GM10266 (cell line): ENCODE measurements at regions not wholly inside any gene's neighbourhood (a gene's known extent, or its start where the extent isn't known, plus 50 kb on each side); places are given as distances from the start of the nearest gene placed in this dataset.

Source experiments
- DNase-seq: peaks from one replicate; pipeline ENCODE4 v3.0.0; 2012; ENCODE audit errors: extremely low spot score
- TF ChIP-seq, protein P1 (sequence below): IDR thresholded peaks from 2 replicates; pipeline ENCODE4 v1.5.1; 2012; ENCODE audit warnings: mild to moderate bottlenecking, low read depth; ENCODE audit not compliant: control insufficient read depth, insufficient read depth; ENCODE audit errors: missing control alignments

DNA sequence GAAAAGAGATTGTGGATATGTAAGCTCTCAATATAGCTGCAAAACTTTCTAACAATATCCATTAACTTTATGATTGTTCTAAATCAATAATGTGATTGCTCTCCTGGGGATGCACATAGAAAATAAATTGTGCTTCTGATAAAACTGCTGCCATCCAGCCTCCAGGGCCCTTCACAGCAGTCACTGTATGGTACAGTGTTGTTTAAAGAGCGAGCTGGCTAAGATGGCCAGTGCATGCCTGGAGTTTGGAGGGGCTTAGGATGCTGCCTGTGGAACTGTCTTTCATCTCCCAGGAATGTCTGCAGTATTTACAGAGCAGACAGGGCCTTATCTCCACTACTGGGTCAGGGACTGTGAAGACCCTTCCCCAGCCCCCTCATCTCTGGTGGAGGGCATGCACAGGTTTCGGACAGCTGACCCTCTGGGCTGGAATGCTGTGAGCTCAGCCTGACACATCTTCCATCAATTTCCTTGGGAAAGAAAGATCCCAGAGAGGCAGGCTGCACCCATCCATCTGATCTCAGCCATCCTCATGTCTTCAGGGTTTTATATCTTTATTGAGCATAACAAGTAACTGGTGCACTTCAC lies 137.0 kb downstream of the PLPP3 start:
- DNase-seq, result no peak
- TF ChIP-seq, protein P1, sequence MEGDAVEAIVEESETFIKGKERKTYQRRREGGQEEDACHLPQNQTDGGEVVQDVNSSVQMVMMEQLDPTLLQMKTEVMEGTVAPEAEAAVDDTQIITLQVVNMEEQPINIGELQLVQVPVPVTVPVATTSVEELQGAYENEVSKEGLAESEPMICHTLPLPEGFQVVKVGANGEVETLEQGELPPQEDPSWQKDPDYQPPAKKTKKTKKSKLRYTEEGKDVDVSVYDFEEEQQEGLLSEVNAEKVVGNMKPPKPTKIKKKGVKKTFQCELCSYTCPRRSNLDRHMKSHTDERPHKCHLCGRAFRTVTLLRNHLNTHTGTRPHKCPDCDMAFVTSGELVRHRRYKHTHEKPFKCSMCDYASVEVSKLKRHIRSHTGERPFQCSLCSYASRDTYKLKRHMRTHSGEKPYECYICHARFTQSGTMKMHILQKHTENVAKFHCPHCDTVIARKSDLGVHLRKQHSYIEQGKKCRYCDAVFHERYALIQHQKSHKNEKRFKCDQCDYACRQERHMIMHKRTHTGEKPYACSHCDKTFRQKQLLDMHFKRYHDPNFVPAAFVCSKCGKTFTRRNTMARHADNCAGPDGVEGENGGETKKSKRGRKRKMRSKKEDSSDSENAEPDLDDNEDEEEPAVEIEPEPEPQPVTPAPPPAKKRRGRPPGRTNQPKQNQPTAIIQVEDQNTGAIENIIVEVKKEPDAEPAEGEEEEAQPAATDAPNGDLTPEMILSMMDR, result no peak

DNA sequence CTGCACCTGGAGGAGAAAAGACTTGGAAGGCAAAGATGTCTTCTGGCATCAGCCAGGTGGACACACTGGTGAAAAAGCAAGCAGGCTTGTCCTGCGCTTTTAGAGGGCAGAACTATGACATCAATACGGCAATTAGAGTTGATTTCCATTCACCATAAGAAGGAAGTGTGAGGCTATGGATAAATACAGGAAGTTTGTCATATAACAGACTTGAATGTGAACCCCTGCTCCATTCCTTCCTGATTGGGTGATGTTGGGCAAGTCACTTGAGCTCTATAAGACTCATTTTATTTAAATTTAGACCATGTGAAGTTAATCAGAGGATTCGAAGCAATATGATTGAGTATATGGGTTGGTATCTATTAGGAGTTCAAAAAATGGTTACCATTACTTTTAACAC lies 137.8 kb downstream of the PLPP3 start:
- TF ChIP-seq, protein P1, result no peak
- no peak for DNase-seq

DNA sequence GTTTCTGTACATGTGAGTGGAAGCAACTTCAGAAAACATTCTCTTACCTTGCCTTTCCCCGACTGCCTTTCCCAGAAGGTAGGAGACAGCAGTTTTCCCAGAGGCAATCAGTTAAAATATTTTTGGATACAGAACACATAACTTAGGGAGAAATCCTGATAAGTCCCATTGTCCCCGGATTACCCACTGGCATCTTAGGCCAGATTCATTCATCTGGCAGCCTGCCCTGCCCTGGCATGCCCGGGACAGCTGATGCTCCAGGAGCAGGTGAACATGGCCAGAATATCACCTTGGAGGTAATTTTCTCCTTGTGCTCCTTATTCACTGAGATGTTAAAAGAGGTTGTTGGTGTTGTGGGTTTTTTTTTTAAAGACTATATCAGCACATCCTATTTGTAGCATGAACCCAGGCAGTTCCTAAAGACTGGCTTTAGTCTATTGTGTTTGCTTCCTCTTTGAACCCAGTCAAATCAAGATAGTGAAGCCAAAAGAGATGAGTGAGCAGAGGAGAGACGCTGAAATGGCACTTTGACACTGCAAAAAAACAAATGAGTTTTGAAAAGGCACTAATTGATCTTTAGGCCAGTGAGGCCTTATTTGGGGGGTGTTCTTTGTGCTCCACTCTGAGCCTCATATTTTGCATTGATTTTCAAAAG lies 139.6 kb downstream of the PLPP3 start:
- DNase-seq, result no peak
- TF ChIP-seq, protein P1, result no peak

DNA sequence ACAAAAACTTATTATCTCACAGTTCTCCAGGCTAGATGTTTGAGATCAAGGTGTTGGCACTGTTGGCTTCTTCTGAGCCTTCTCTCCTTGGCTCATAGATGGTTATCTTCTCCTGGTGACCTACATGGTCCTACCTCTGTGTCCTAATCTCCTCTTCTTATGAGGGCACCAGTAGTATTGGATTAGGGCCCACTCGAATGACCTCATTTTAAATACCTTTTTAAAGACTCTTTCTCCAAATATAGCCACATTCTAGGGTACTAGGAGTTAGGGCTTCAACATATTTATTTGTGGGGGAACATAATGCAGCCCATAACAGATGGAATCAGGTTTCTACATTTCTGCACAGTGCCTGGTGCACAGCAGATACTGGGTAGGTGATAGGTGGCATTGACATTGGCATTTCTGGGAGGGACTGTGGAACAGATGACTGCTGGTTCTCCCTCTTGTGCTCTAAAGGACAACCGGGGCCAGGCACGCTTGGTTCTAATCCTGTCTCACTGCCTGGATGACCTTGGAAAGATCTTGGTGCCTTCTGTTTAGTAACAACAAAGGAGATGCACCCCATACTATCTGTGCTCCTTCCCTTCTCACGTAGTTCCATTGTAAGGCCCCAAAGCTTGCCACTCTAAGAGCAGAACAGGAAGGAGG lies 140.3 kb downstream of the PLPP3 start:
- TF ChIP-seq, protein P1, result no peak
- no peak for DNase-seq

- TF ChIP-seq, protein P1, result no peak
- no peak for DNase-seq
These were observed 141.4 kb downstream of the PLPP3 start for GRCh38 chr1:56437959-56438358.

GRCh38 chr1:56436912-56437417 lies 142.4 kb downstream of the PLPP3 start:
- no peak for DNase-seq
- TF ChIP-seq, protein P1, result no peak

DNA sequence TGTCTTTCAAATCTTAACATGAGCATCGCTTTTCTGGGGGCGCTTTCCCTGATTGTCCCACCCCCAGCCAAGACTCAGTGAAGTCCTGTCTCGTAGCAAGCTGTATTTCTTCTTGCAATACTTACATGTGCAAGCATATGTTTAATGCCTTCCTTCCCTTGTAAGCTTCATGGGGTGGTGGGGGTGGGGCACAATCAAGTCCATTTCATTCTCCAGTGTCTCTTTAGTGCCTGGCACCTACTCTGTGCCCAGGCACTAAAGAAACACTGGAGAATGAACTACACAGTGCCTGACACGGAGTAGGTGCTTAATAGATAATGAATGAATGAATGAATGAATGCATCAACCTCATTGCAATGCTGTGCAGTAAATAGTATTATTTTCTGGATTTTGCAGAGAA lies 143.1 kb downstream of the PLPP3 start:
- DNase-seq, result no peak
- TF ChIP-seq, protein P1, result no peak
